ENCODE measurements at regions not wholly inside any gene's neighbourhood (a gene's known extent, or its start where the extent isn't known, plus 50 kb on each side); places are given as distances from the start of the nearest gene placed in this dataset.
A peak's percentile ranks its signal among the peaks of the same experiment; 100 is the strongest.

- Histone ChIP-seq H2AFZ (ENCODE audit: control insufficient read depth, low read length) (no peak overlapping the region), H3K9me3 (ENCODE audit: control insufficient read depth, low read depth, low read length) (no peaks in the 10 kb centered on the region), H3K9ac (ENCODE audit: control insufficient read depth, extremely low read depth, insufficient read depth, low read length) (no peak overlapping the region), H3K27me3 (ENCODE audit: control insufficient read depth, extremely low read depth, insufficient read depth, low read length) (no peaks in the 10 kb centered on the region), H3K79me2 (ENCODE audit: control insufficient read depth, insufficient read depth, low read length) (no peaks in the 10 kb centered on the region), H4K20me1 (ENCODE audit: control insufficient read depth, extremely low read depth, insufficient read depth, low read length) (no peaks in the 10 kb centered on the region), H3K4me2 (ENCODE audit: control insufficient read depth, extremely low read depth, insufficient read depth, low read depth, low read length) (no peak overlapping the region), H3K9me1 (ENCODE audit: control insufficient read depth, extremely low read depth, insufficient read depth, low read length) (no peaks in the 10 kb centered on the region), H3K4me1 (ENCODE audit: control insufficient read depth, extremely low read depth, insufficient read depth, low read length) (peaks cover 9% of the 10 kb centered on the region), H3K4me3 (ENCODE audit: control insufficient read depth in 2 of 3, extremely low read depth in 1 of 3, insufficient read depth in 2 of 3, low read depth in 1 of 3, low read length in 3 of 3) (no peak overlapping the region), H3K27ac (ENCODE audit: control insufficient read depth, insufficient read depth, low read length) (no peak overlapping the region), H3K36me3 (ENCODE audit: control insufficient read depth in 2 of 2, extremely low read depth in 1 of 2, insufficient read depth in 2 of 2, low read length in 2 of 2) (no peaks in the 10 kb centered on the region)
- no peak for TF ChIP-seq CTCF (optimal IDR thresholded peaks at IDR 0.05 in 1 of 3, IDR thresholded peaks at IDR 0.05 in 1 of 3, conservative IDR thresholded peaks at IDR 0.05 in 1 of 3; ENCODE audit: extremely low read depth in 1 of 3, insufficient read depth in 2 of 3, low read length in 3 of 3)
- no peak for TF ChIP-seq EZH2 (IDR thresholded peaks at IDR 0.05; ENCODE audit: low read length)
- FAIRE-seq: no peak
- DNase-seq (ENCODE audit: low read depth, low spot score): no peak
- dilution Hi-C loops (cut with MboI; ENCODE audit: extremely low pct_ligation_motif_present, low sequenced_read_pairs): no loop called here
Measured at GRCh38 chr6:119480961-119481497, 131.5 kb upstream of the MAN1A1 start.

- Histone ChIP-seq H3K27ac (ENCODE audit: control insufficient read depth, insufficient read depth, low read length) (no peak overlapping the region), H3K4me2 (ENCODE audit: control insufficient read depth, extremely low read depth, insufficient read depth, low read depth, low read length) (no peak overlapping the region), H3K9me1 (ENCODE audit: control insufficient read depth, extremely low read depth, insufficient read depth, low read length) (no peaks in the 10 kb centered on the region), H2AFZ (ENCODE audit: control insufficient read depth, low read length) (no peak overlapping the region), H3K9ac (ENCODE audit: control insufficient read depth, extremely low read depth, insufficient read depth, low read length) (no peak overlapping the region), H4K20me1 (ENCODE audit: control insufficient read depth, extremely low read depth, insufficient read depth, low read length) (no peaks in the 10 kb centered on the region), H3K27me3 (ENCODE audit: control insufficient read depth, extremely low read depth, insufficient read depth, low read length) (no peaks in the 10 kb centered on the region), H3K9me3 (ENCODE audit: control insufficient read depth, low read depth, low read length) (no peaks in the 10 kb centered on the region), H3K4me1 (ENCODE audit: control insufficient read depth, extremely low read depth, insufficient read depth, low read length) (peaks cover 9% of the 10 kb centered on the region), H3K4me3 (ENCODE audit: control insufficient read depth in 2 of 3, extremely low read depth in 1 of 3, insufficient read depth in 2 of 3, low read depth in 1 of 3, low read length in 3 of 3) (no peak overlapping the region), H3K79me2 (ENCODE audit: control insufficient read depth, insufficient read depth, low read length) (no peaks in the 10 kb centered on the region), H3K36me3 (ENCODE audit: control insufficient read depth in 2 of 2, extremely low read depth in 1 of 2, insufficient read depth in 2 of 2, low read length in 2 of 2) (no peaks in the 10 kb centered on the region)
- DNase-seq (ENCODE audit: low read depth, low spot score) (peak; percentile 33), FAIRE-seq (no peak)
- TF ChIP-seq EZH2 (IDR thresholded peaks at IDR 0.05; ENCODE audit: low read length) (no peak), CTCF (optimal IDR thresholded peaks at IDR 0.05 in 1 of 3, IDR thresholded peaks at IDR 0.05 in 1 of 3, conservative IDR thresholded peaks at IDR 0.05 in 1 of 3; ENCODE audit: extremely low read depth in 1 of 3, insufficient read depth in 2 of 3, low read length in 3 of 3) (no peak)
- dilution Hi-C loops (cut with MboI; ENCODE audit: extremely low pct_ligation_motif_present, low sequenced_read_pairs): no loop called here
Measured at GRCh38 chr6:119479860-119480655, 130.5 kb upstream of the MAN1A1 start.

Data from keratinocyte (primary cell).